ENCODE measurements at regions not wholly inside any gene's neighbourhood (a gene's known extent, or its start where the extent isn't known, plus 50 kb on each side); places are given as distances from the start of the nearest gene placed in this dataset.

GRCh38 chr3:152524198-152525140 lies 255.7 kb downstream of the MBNL1 start:
- DNase-seq = peak; percentile 45
- Mint-ChIP-seq H3K27me3 (ENCODE audit: insufficient read depth) (no peaks in the 10 kb centered on the region), H3K4me1 (ENCODE audit: low read depth) (peaks cover 6% of the 10 kb centered on the region), H3K36me3 (ENCODE audit: low read depth) (no peaks in the 10 kb centered on the region), H3K27ac (no peak overlapping the region), H3K4me3 (no peak overlapping the region), H3K9me3 (no peaks in the 10 kb centered on the region)
- peak; percentile 90 for TF ChIP-seq CTCF (IDR thresholded peaks at IDR 0.05)

- Mint-ChIP-seq H3K4me3 (no peak overlapping the region), H3K36me3 (ENCODE audit: low read depth) (peaks cover 4% of the 10 kb centered on the region; the same call in 1 of the 2 replicates), H3K4me1 (ENCODE audit: low read depth) (no peaks in the 10 kb centered on the region), H3K27ac (no peak overlapping the region), H3K27me3 (ENCODE audit: insufficient read depth) (peaks cover 1% of the 10 kb centered on the region; the same call in 1 of the 2 replicates), H3K9me3 (no peaks in the 10 kb centered on the region)
- TF ChIP-seq CTCF (IDR thresholded peaks at IDR 0.05) = no peak
- DNase-seq = no peak
Observed at GRCh38 chr3:152531717-152532116, 263.0 kb downstream of the MBNL1 start.

GRCh38 chr3:152538518-152538917 lies 269.8 kb downstream of the MBNL1 start:
- no peaks in the 10 kb centered on the region for H3K36me3 Mint-ChIP-seq (ENCODE audit: low read depth)
- DNase-seq = no peak
- no peak for TF ChIP-seq CTCF (IDR thresholded peaks at IDR 0.05)
- no peaks in the 10 kb centered on the region for H3K9me3 Mint-ChIP-seq
- no peak overlapping the region for H3K27ac Mint-ChIP-seq
- peaks cover 7% of the 10 kb centered on the region for H3K27me3 Mint-ChIP-seq (ENCODE audit: insufficient read depth)
- no peaks in the 10 kb centered on the region for H3K4me1 Mint-ChIP-seq (ENCODE audit: low read depth)
- no peak overlapping the region for H3K4me3 Mint-ChIP-seq

- H3K27ac Mint-ChIP-seq = no peak overlapping the region
- peak; percentile 43 for TF ChIP-seq CTCF (IDR thresholded peaks at IDR 0.05)
Observed at GRCh38 chr3:152539191-152539764, 270.5 kb downstream of the MBNL1 start.

GRCh38 chr3:152540120-152540519 lies 271.4 kb downstream of the MBNL1 start:
- H3K4me3 Mint-ChIP-seq = no peak overlapping the region
- no peaks in the 10 kb centered on the region for H3K36me3 Mint-ChIP-seq (ENCODE audit: low read depth)
- no peak overlapping the region for H3K27ac Mint-ChIP-seq
- DNase-seq = no peak
- no peaks in the 10 kb centered on the region for H3K9me3 Mint-ChIP-seq
- H3K4me1 Mint-ChIP-seq (ENCODE audit: low read depth) = no peaks in the 10 kb centered on the region
- peaks cover 7% of the 10 kb centered on the region for H3K27me3 Mint-ChIP-seq (ENCODE audit: insufficient read depth)
- no peak for TF ChIP-seq CTCF (IDR thresholded peaks at IDR 0.05)

More at GRCh38 chr3:152539191-152539764, 270.5 kb downstream of the MBNL1 start:
- H3K4me1 Mint-ChIP-seq (ENCODE audit: low read depth) = no peaks in the 10 kb centered on the region
- no peak for DNase-seq
- peaks cover 7% of the 10 kb centered on the region for H3K27me3 Mint-ChIP-seq (ENCODE audit: insufficient read depth)
- no peaks in the 10 kb centered on the region for H3K9me3 Mint-ChIP-seq
- H3K4me3 Mint-ChIP-seq = no peak overlapping the region
- no peaks in the 10 kb centered on the region for H3K36me3 Mint-ChIP-seq (ENCODE audit: low read depth)

All from HFFc6 (cell line).